Left cardiac atrium (tissue), 4 donors: ENCODE measurements at regions not wholly inside any gene's neighbourhood (a gene's known extent, or its start where the extent isn't known, plus 50 kb on each side); places are given as distances from the start of the nearest gene placed in this dataset.
"Not testable (repeated sequence)": the region's sequence is repeated elsewhere in the genome, so short reads cannot be mapped to it uniquely, and the experiment has no call there.

Experiments
- ATAC-seq, 2 donors: fragments of 200-7000 bp; cut with Tn5 transposase; one replicate each; pipeline ENCODE4 v1.9.1; 2020; ENCODE audit warnings: mild to moderate bottlenecking in 2 of 2, moderate library complexity in 2 of 2
- DNase-seq: peaks from one replicate; pipeline ENCODE4 v3.0.0-alpha.2; 2020
- intact Hi-C, 2 donors: fragments of 100-400 bp; cut with DNase I; formaldehyde crosslinking; loops; one replicate each; pipeline versions ENCODE4 v1.14.1 to v1.15.1; 2022 to 2023
- donor health status: DM: no; HTN: yes; CAD: no.
- donor health status: DM: no; HTN: yes; CAD: no; lungs with severe emphysema.
- donor health status: DM: yes; HTN: yes; CAD: no.
- donor health status: Dilated cardiomyopathy.

GRCh38 chr6:12490904-12491571 lies 200.9 kb downstream of the EDN1 start:
- intact Hi-C loops = no loop called here
- no peak for DNase-seq
- ATAC-seq = peak; percentile 23 to 47

- ATAC-seq, intact Hi-C loops, DNase-seq: not testable (repeated sequence)
Measured at GRCh38 chr6:12492929-12493328, 202.8 kb downstream of the EDN1 start.

GRCh38 chr6:12493446-12493845 lies 203.3 kb downstream of the EDN1 start:
- intact Hi-C loops = no loop called here
- ATAC-seq = no peak
- no peak for DNase-seq

- DNase-seq (no peak), ATAC-seq (no peak)
- intact Hi-C loops = no loop called here
Measured at GRCh38 chr6:12494161-12494560, 204.0 kb downstream of the EDN1 start.

- intact Hi-C loops = no loop called here
- DNase-seq = no peak
- no peak for ATAC-seq
Measured at GRCh38 chr6:12501990-12502389, 211.8 kb downstream of the EDN1 start.

- no peak for ATAC-seq
- intact Hi-C loops = no loop called here
- DNase-seq = no peak
Measured at GRCh38 chr6:12504325-12504966, 212.1 kb upstream of the PHACTR1 start.

GRCh38 chr6:12505486-12505885 lies 211.1 kb upstream of the PHACTR1 start:
- DNase-seq (no peak), ATAC-seq (no peak)
- intact Hi-C loops = no loop called here

GRCh38 chr6:12506159-12506558 lies 210.4 kb upstream of the PHACTR1 start:
- ATAC-seq (no peak), DNase-seq (no peak)
- intact Hi-C loops = no loop called here

GRCh38 chr6:12507636-12508035 lies 208.9 kb upstream of the PHACTR1 start:
- intact Hi-C loops = no loop called here
- ATAC-seq = peak in 1 of 2 donors; percentile 27
- DNase-seq = no peak

- ATAC-seq = no peak
- intact Hi-C loops = no loop called here
Measured at GRCh38 chr6:12508553-12508952, 208.0 kb upstream of the PHACTR1 start.

GRCh38 chr6:12509060-12509459 lies 207.5 kb upstream of the PHACTR1 start:
- intact Hi-C loops = no loop called here
- ATAC-seq (no peak), DNase-seq (no peak)

More at GRCh38 chr6:12508553-12508952, 208.0 kb upstream of the PHACTR1 start:
- DNase-seq = no peak

GRCh38 chr6:12516070-12516469 lies 200.5 kb upstream of the PHACTR1 start:
- DNase-seq = peak; percentile 28
- intact Hi-C loops = no loop called here
- peak; percentile 41 to 53 for ATAC-seq

GRCh38 chr6:12522347-12522746 lies 194.2 kb upstream of the PHACTR1 start:
- DNase-seq = no peak
- no peak for ATAC-seq
- intact Hi-C loops = no loop called here

- DNase-seq (no peak), ATAC-seq (no peak)
- intact Hi-C loops = no loop called here
Measured at GRCh38 chr6:12523726-12524125, 192.8 kb upstream of the PHACTR1 start.

GRCh38 chr6:12525276-12525675 lies 191.3 kb upstream of the PHACTR1 start:
- DNase-seq (no peak), ATAC-seq (no peak)
- intact Hi-C loops = no loop called here

GRCh38 chr6:12527339-12527738 lies 189.2 kb upstream of the PHACTR1 start:
- intact Hi-C loops = no loop called here
- no peak for ATAC-seq
- no peak for DNase-seq

GRCh38 chr6:12528136-12528535 lies 188.4 kb upstream of the PHACTR1 start:
- ATAC-seq (no peak), DNase-seq (no peak)
- intact Hi-C loops = no loop called here

GRCh38 chr6:12528581-12529363 lies 187.8 kb upstream of the PHACTR1 start:
- ATAC-seq = no peak
- no peak for DNase-seq
- intact Hi-C loops = no loop called here

- intact Hi-C loops = no loop called here
- ATAC-seq (no peak), DNase-seq (no peak)
Measured at GRCh38 chr6:12529364-12530019, 187.1 kb upstream of the PHACTR1 start.

GRCh38 chr6:12530345-12530744 lies 186.2 kb upstream of the PHACTR1 start:
- intact Hi-C loops = no loop called here
- DNase-seq (no peak), ATAC-seq (no peak)
